ENCODE measurements at regions not wholly inside any gene's neighbourhood (a gene's known extent, or its start where the extent isn't known, plus 50 kb on each side); places are given as distances from the start of the nearest gene placed in this dataset.

DNA sequence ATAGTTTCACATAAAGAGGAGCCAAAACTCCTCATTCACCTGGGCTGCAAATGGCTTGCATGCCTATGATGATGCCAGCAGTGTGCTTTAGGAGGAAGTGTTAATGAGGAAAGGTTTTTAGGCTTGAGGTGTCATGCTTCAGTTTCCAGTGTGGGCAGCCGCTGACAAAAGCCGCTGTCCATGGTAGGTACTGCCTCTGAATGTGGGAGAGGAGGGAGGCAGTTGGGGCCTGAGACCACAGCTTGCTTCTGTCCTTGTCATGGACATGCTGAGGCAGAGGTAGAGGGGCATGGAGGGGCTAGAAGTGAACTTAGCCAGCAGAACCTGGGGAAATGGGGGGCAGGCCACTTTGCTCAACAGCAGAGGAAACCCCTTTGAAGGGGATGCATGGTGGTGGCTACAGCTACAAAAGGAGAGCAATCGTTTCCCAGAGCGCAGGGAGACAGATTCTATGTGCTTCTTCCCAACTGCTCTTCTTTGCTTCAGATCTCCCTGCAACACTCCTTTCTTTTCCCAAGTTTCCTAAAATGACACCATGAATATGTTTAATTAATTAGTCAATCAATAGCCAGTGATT, 372.1 kb upstream of the CNR1 start:
- TF ChIP-seq POLR2A (IDR thresholded peaks at IDR 0.05): no peak
- TF ChIP-seq, protein P1, sequence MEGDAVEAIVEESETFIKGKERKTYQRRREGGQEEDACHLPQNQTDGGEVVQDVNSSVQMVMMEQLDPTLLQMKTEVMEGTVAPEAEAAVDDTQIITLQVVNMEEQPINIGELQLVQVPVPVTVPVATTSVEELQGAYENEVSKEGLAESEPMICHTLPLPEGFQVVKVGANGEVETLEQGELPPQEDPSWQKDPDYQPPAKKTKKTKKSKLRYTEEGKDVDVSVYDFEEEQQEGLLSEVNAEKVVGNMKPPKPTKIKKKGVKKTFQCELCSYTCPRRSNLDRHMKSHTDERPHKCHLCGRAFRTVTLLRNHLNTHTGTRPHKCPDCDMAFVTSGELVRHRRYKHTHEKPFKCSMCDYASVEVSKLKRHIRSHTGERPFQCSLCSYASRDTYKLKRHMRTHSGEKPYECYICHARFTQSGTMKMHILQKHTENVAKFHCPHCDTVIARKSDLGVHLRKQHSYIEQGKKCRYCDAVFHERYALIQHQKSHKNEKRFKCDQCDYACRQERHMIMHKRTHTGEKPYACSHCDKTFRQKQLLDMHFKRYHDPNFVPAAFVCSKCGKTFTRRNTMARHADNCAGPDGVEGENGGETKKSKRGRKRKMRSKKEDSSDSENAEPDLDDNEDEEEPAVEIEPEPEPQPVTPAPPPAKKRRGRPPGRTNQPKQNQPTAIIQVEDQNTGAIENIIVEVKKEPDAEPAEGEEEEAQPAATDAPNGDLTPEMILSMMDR (IDR thresholded peaks at IDR 0.05): no peak
